ENCODE measurements at regions not wholly inside any gene's neighbourhood (a gene's known extent, or its start where the extent isn't known, plus 50 kb on each side); places are given as distances from the start of the nearest gene placed in this dataset.

- H3K9me3 ChIP-seq: no peaks in the 10 kb centered on the region
- ChIA-PET CTCF (interaction anchor here (1.0 to 1.8 kb wide), 3 partner anchors 9 to 23 kb away, joined by 3 to 4 read pairs (median 4); no protein-coding TSS in a partner anchor), POLR2A (no interaction called here)
- no peak overlapping the region for H3K27ac ChIP-seq
- H3K4me1 ChIP-seq: no peaks in the 10 kb centered on the region
- TF ChIP-seq TP53 (CRISPR knock-in tag; IDR thresholded peaks at IDR 0.05) (no peak), JUNB (IDR thresholded peaks at IDR 0.05) (no peak), RCOR1 (IDR thresholded peaks at IDR 0.05; ENCODE audit: low read depth, low read length) (no peak), MAX (IDR thresholded peaks at IDR 0.05) (no peak), HES2 (IDR thresholded peaks at IDR 0.05) (no peak), SREBF2 (IDR thresholded peaks at IDR 0.05) (no peak)
- no peak overlapping the region for H3K4me3 ChIP-seq
- no peak for DNase-seq (ENCODE audit: low read depth in 1 of 2, low spot score in 1 of 2)
- H3K4me2 ChIP-seq: no peak overlapping the region
- no peak for FAIRE-seq
- 23% methylated on average over 17 of the region's 17 CpGs for WGBS (ENCODE audit: missing lambda C conversion rate)
- no peak for ATAC-seq
Measured at GRCh38 chr20:60214901-60215815, 256.9 kb downstream of the CDH26 start.

- ChIA-PET POLR2A (no interaction called here), CTCF (interaction anchor here (1.0 to 1.8 kb wide), 3 partner anchors 8 to 24 kb away, joined by 3 to 4 read pairs (median 4); no protein-coding TSS in a partner anchor)
- DNase-seq (ENCODE audit: low read depth in 1 of 2, low spot score in 1 of 2) (no peak), FAIRE-seq (no peak), ATAC-seq (no peak)
- no peaks in the 10 kb centered on the region for H3K4me1 ChIP-seq
- TF ChIP-seq FOSL2 (IDR thresholded peaks at IDR 0.05): no peak
- TF ChIP-seq FOSL2 (CRISPR knock-in tag; IDR thresholded peaks at IDR 0.05): no peak
- no peak for TF ChIP-seq NFE2L2 (conservative IDR thresholded peaks at IDR 0.05; ENCODE audit: low read length)
- no peak for TF ChIP-seq KDM5A (IDR thresholded peaks at IDR 0.05)
- no peak for TF ChIP-seq RAD21 (conservative IDR thresholded peaks at IDR 0.05 in 1 of 2, IDR thresholded peaks at IDR 0.05 in 1 of 2)
- TF ChIP-seq TP53 (CRISPR knock-in tag; IDR thresholded peaks at IDR 0.05): no peak
- no peak for TF ChIP-seq ZSCAN20 (CRISPR knock-in tag; IDR thresholded peaks at IDR 0.05)
- TF ChIP-seq HOXB5 (CRISPR knock-in tag; IDR thresholded peaks at IDR 0.05): no peak
- TF ChIP-seq RARB (CRISPR knock-in tag; IDR thresholded peaks at IDR 0.05): no peak
- TF ChIP-seq CBX8 (IDR thresholded peaks at IDR 0.05): no peak
- no peak for TF ChIP-seq SMC3 (IDR thresholded peaks at IDR 0.05)
- no peak for TF ChIP-seq MYC (IDR thresholded peaks at IDR 0.05; ENCODE audit: borderline replicate concordance, low read length)
- TF ChIP-seq PBX3 (IDR thresholded peaks at IDR 0.05): no peak
- no peak for TF ChIP-seq CEBPB (IDR thresholded peaks at IDR 0.05)
- TF ChIP-seq FOXS1 (CRISPR knock-in tag; IDR thresholded peaks at IDR 0.05): no peak
- no peak for TF ChIP-seq HDAC2 (IDR thresholded peaks at IDR 0.05)
- H3K27ac ChIP-seq: no peak overlapping the region
- no peak overlapping the region for H3K4me2 ChIP-seq
- H3K4me3 ChIP-seq: no peak overlapping the region
- H3K9me3 ChIP-seq: no peaks in the 10 kb centered on the region
- WGBS (ENCODE audit: missing lambda C conversion rate): 18% methylated on average over 11 of the region's 11 CpGs
Measured at GRCh38 chr20:60215816-60216730, 257.9 kb downstream of the CDH26 start.

- 5% methylated on average over 4 of the region's 4 CpGs for WGBS (ENCODE audit: missing lambda C conversion rate)
- TF ChIP-seq NR3C1 (IDR thresholded peaks at IDR 0.05) (no peak), MAZ (IDR thresholded peaks at IDR 0.05; ENCODE audit: borderline replicate concordance, low read depth, low read length) (no peak), JUN (IDR thresholded peaks at IDR 0.05) (no peak), POLR2A (IDR thresholded peaks at IDR 0.05; ENCODE audit: low read length) (no peak), ZFP36 (IDR thresholded peaks at IDR 0.05; ENCODE audit: borderline replicate concordance, partially characterized antibody) (no peak), HOXB13 (CRISPR knock-in tag; IDR thresholded peaks at IDR 0.05; ENCODE audit: low read depth) (no peak), HMGXB4 (CRISPR knock-in tag; IDR thresholded peaks at IDR 0.05; ENCODE audit: borderline replicate concordance) (no peak), RFX5 (IDR thresholded peaks at IDR 0.05) (no peak), CEBPB (IDR thresholded peaks at IDR 0.05) (no peak), MYC (IDR thresholded peaks at IDR 0.05; ENCODE audit: borderline replicate concordance, low read length) (no peak), RCOR1 (IDR thresholded peaks at IDR 0.05; ENCODE audit: low read depth, low read length) (no peak), KDM1A (IDR thresholded peaks at IDR 0.05; ENCODE audit: low read depth) (no peak)
- POLR2A ChIA-PET: interaction anchor here (0.9 kb wide), 1 partner anchor 226 kb away, joined by 3 read pairs; no protein-coding TSS in a partner anchor
- Histone ChIP-seq H3K9me3 (no peaks in the 10 kb centered on the region), H3K4me2 (no peak overlapping the region), H3K4me1 (no peaks in the 10 kb centered on the region), H3K4me3 (no peak overlapping the region), H3K27ac (no peak overlapping the region)
- CTCF ChIA-PET: interaction anchor here (0.7 to 1.8 kb wide), 4 partner anchors 8 to 210 kb away, joined by 3 to 15 read pairs (median 3); no protein-coding TSS in a partner anchor
- FAIRE-seq (no peak), DNase-seq (ENCODE audit: low read depth in 1 of 2, low spot score in 1 of 2) (no peak), ATAC-seq (no peak)
Measured at GRCh38 chr20:60219231-60219630, 261.0 kb downstream of the CDH26 start.
